Glomerular endothelial cell (primary cell): ENCODE measurements at regions not wholly inside any gene's neighbourhood (a gene's known extent, or its start where the extent isn't known, plus 50 kb on each side); places are given as distances from the start of the nearest gene placed in this dataset.
"Not testable (repeated sequence)": the region's sequence is repeated elsewhere in the genome, so short reads cannot be mapped to it uniquely, and the experiment has no call there.

Experiments
- DNase-seq: peaks from one replicate; pipeline ENCODE4 v3.0.0-alpha.2; 2011; ENCODE audit warnings: low read depth, low spot score; ENCODE audit errors: extremely low read depth

GRCh38 chr9:79041266-79041665 lies 530.5 kb upstream of the TLE4 start:
- DNase-seq, result no peak

- DNase-seq, result no peak
Observed at GRCh38 chr9:79043916-79044315, 527.8 kb upstream of the TLE4 start.

DNA sequence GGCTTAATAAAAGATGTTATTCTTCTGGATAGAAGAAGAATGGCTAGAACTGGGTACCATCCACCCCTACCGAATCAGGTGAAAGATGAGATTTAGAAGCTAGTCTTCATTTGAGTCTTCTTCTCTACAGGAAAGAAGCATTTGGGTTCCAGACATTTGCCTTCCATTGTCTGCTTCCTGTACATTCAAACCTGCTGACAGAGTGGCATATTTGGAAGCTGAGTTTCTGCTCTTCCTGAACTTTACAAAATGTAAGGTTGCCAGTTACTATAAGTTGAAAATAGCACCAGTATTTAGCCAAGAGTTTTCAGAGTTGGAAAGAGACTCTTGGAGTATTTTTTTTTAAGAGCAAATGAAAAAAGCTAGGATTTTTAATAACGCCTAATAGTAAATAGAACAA lies 525.4 kb upstream of the TLE4 start:
- DNase-seq, result no peak

DNA sequence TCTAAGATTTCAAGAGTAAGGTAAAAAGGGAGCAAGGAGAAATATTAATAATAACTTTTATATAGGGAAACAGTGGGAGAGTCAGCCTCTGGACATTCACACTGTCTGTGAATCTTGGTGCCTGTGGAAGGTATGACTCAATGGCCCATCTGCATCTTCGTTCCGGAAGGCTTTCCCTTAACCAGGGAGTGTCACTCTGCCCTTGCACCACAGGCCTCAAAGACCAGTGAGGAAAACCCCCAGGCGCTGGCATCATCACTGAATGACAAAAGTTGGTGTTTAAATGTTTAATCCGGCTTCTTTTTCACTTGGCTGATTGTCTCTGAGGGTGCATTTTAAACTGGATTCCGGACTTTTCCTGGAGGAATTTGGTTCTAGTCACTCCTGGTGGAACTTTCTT lies 522.4 kb upstream of the TLE4 start:
- DNase-seq, result no peak

DNA sequence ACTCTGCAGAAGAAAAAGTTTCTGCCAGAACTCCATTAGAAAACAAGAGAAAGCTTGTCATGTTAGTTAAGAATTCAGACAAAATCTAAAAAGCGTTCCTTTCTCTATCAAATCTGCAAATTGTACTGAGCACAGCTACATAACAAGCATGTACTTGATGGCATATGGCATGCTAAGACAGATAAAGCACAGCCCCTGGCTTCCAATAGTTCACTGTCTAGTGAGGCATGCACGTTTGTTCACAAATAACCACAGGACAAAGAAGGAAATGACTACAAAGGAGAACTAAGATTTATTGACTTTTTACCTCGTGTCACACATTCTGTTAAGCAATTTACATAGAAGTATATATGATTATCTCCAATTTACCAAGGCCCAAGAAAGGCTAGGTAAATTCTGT lies 518.2 kb upstream of the TLE4 start:
- DNase-seq, result no peak

GRCh38 chr9:79054500-79054899 lies 517.3 kb upstream of the TLE4 start:
- no peak for DNase-seq

DNA sequence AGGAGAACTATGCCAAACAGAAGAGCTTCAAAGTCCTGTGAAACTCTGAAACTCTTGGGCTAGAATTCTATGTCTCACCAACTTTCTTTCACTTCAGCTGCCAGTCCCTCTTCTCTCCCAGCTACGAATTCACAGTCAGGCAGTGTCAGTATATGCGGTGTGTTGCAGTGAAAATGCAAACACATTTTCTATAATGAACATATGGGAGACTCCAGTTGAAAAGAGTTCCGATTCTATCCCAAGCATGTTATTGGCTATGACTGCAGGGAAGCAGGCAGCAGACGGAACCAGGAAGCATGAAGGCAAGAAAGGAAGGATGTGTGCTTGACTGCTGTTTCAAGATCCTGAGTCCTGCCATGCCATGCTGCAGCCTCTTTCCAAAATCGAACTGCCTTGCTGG lies 515.7 kb upstream of the TLE4 start:
- no peak for DNase-seq

DNA sequence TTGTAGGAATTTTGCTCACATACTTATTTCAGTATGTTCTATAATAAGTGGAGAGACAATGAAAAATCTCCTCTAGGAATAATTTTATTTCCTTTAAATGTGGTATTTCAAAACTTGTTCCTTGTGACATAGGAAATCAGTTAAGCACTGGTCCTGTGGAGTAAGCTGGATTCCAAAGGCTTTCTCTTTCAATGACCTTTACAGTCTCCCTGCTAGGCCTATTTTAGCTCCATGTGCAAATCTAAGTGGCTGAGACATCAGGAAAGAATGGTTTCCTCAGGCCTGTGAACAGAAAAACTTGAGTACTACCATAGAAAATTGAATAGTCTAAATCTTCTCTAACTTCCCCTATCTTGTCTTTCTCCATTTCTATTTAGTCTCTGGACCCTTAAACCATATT lies 514.2 kb upstream of the TLE4 start:
- no peak for DNase-seq

- no peak for DNase-seq
Observed at GRCh38 chr9:79060766-79061165, 511.0 kb upstream of the TLE4 start.

- no peak for DNase-seq
Observed at GRCh38 chr9:79061752-79062616, 509.8 kb upstream of the TLE4 start.

GRCh38 chr9:79073201-79073600 lies 498.6 kb upstream of the TLE4 start:
- DNase-seq, result no peak

- DNase-seq, result no peak
Observed at GRCh38 chr9:79080536-79080935, 491.2 kb upstream of the TLE4 start.

GRCh38 chr9:79083621-79084020 lies 488.1 kb upstream of the TLE4 start:
- no peak for DNase-seq

GRCh38 chr9:79087133-79087532 lies 484.6 kb upstream of the TLE4 start:
- DNase-seq, result no peak

- no peak for DNase-seq
Observed at GRCh38 chr9:79089054-79089560, 482.7 kb upstream of the TLE4 start.

- not testable (repeated sequence) for DNase-seq
Observed at GRCh38 chr9:79089851-79090250, 481.9 kb upstream of the TLE4 start.

DNA sequence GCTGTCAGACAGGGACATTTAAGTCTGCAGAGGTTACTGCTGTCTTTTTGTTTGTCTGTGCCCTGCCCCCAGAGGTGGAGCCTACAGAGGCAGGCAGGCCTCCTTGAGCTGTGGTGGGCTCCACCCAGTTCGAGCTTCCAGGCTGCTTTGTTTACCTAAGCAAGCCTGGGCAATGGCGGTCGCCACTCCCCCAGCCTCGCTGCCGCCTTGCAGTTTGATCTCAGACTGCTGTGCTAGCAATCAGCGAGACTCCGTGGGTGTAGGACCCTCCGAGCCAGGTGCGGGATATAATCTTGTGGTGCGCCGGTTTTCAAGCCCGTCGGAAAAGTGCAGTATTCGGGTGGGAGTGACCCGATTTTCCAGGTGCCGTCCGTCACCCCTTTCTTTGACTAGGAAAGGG lies 468.5 kb upstream of the TLE4 start:
- DNase-seq, result not testable (repeated sequence)

GRCh38 chr9:79104216-79104615 lies 467.5 kb upstream of the TLE4 start:
- DNase-seq, result no peak

- DNase-seq, result no peak
Observed at GRCh38 chr9:79104951-79105350, 466.8 kb upstream of the TLE4 start.

DNA sequence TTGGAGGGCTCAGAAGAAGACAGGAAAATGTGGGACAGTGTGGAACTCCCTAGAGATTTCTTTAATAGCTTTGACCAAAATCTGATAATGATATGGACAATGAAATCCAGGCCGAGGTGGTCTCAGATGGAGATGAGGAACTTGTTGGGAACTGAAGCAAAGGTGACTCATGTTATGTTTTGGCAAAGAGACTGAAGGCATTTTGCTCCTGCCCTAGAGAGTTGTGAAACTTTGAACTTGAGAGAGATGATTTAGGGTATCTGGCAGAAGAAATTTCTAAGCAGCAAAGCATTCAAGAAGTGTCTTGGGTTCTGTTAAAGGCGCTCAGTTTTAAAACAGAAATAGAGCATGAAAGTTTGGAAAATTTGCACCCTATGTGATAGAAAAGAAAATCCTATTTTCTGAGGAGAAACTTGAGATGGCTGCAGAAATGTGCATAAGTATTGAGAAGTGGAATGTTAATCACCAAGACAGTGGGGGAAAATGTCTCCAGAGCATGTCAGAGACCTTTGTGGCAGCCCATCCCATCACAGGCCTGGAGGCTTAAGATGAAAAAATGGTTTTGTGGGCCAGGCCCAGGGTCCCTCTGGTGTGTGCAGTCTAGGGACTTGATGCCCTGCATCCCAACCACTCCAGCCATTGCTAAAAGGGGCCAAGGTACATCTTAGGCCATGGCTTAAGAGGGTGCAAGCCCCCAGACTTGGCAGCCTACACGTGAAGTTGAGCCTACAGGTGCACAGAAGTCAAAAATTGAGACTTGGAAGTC lies 463.7 kb upstream of the TLE4 start:
- DNase-seq, result no peak

GRCh38 chr9:79111653-79112052 lies 460.1 kb upstream of the TLE4 start:
- no peak for DNase-seq

DNA sequence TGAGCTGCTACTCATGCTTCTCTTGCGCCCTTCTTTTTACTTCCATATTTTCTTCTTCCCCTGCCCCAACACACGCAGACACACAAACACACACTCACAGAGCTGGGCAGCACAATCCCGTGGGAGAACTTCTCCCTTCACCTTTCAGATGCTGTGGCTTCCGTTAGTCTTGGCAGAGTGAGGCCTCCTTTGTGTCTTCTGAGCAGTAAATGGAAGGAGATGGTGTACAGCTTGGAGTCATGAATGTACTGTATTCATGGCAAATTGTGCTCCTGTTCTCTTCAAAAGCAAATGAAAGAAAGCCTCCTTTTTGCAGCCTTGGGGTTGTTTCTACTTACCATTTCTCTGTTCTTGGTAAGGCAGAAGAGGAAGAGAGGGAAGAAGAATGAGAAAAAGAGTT lies 456.6 kb upstream of the TLE4 start:
- no peak for DNase-seq
